ENCODE measurements at regions not wholly inside any gene's neighbourhood (a gene's known extent, or its start where the extent isn't known, plus 50 kb on each side); places are given as distances from the start of the nearest gene placed in this dataset.
"Not testable (repeated sequence)": the region's sequence is repeated elsewhere in the genome, so short reads cannot be mapped to it uniquely, and the experiment has no call there.

GRCh38 chr6:57708061-57708460 lies 390.6 kb downstream of the PRIM2 start:
- H3K9me3 Mint-ChIP-seq (ENCODE audit: unreplicated experiment); H3K36me3 Mint-ChIP-seq (ENCODE audit: insufficient read depth, unreplicated experiment); H3K4me3 Mint-ChIP-seq (ENCODE audit: unreplicated experiment); H3K27me3 Mint-ChIP-seq (ENCODE audit: insufficient read depth, unreplicated experiment); H3K27ac Mint-ChIP-seq (ENCODE audit: low read depth, unreplicated experiment); H3K4me1 Mint-ChIP-seq (ENCODE audit: insufficient read depth, unreplicated experiment); POLR2A ChIA-PET; intact Hi-C loops (cut with micrococcal nuclease); CTCF ChIA-PET; BruUV-seq (replicated peaks): not testable (repeated sequence)
- peak; percentile 2 for DNase-seq (ENCODE audit: unreplicated experiment)

GRCh38 chr6:57722546-57722945 lies 405.1 kb downstream of the PRIM2 start:
- H3K36me3 Mint-ChIP-seq (ENCODE audit: insufficient read depth, unreplicated experiment); BruUV-seq (replicated peaks); intact Hi-C loops (cut with micrococcal nuclease); POLR2A ChIA-PET; H3K4me1 Mint-ChIP-seq (ENCODE audit: insufficient read depth, unreplicated experiment); H3K4me3 Mint-ChIP-seq (ENCODE audit: unreplicated experiment); H3K27me3 Mint-ChIP-seq (ENCODE audit: insufficient read depth, unreplicated experiment); H3K9me3 Mint-ChIP-seq (ENCODE audit: unreplicated experiment); H3K27ac Mint-ChIP-seq (ENCODE audit: low read depth, unreplicated experiment): not testable (repeated sequence)
- peak; percentile 75 for DNase-seq (ENCODE audit: unreplicated experiment)
- CTCF ChIA-PET: interaction anchor here (0.7 kb wide), 1 partner anchor 53 kb away, joined by 3 read pairs; no protein-coding TSS in a partner anchor

- DNase-seq (ENCODE audit: unreplicated experiment); BruUV-seq (replicated peaks); CTCF ChIA-PET; POLR2A ChIA-PET; H3K4me1 Mint-ChIP-seq (ENCODE audit: insufficient read depth, unreplicated experiment); H3K4me3 Mint-ChIP-seq (ENCODE audit: unreplicated experiment); intact Hi-C loops (cut with micrococcal nuclease); H3K27ac Mint-ChIP-seq (ENCODE audit: low read depth, unreplicated experiment); H3K27me3 Mint-ChIP-seq (ENCODE audit: insufficient read depth, unreplicated experiment); H3K36me3 Mint-ChIP-seq (ENCODE audit: insufficient read depth, unreplicated experiment); H3K9me3 Mint-ChIP-seq (ENCODE audit: unreplicated experiment): not testable (repeated sequence)
These were observed 406.5 kb downstream of the PRIM2 start for GRCh38 chr6:57723815-57724401.

- CTCF ChIA-PET; H3K27me3 Mint-ChIP-seq (ENCODE audit: insufficient read depth, unreplicated experiment); POLR2A ChIA-PET; H3K9me3 Mint-ChIP-seq (ENCODE audit: unreplicated experiment); DNase-seq (ENCODE audit: unreplicated experiment); BruUV-seq (replicated peaks); intact Hi-C loops (cut with micrococcal nuclease); H3K36me3 Mint-ChIP-seq (ENCODE audit: insufficient read depth, unreplicated experiment); H3K27ac Mint-ChIP-seq (ENCODE audit: low read depth, unreplicated experiment); H3K4me3 Mint-ChIP-seq (ENCODE audit: unreplicated experiment); H3K4me1 Mint-ChIP-seq (ENCODE audit: insufficient read depth, unreplicated experiment): not testable (repeated sequence)
These were observed 412.0 kb downstream of the PRIM2 start for GRCh38 chr6:57729407-57729806.

GRCh38 chr6:57730726-57731125 lies 413.3 kb downstream of the PRIM2 start:
- intact Hi-C loops (cut with micrococcal nuclease); H3K9me3 Mint-ChIP-seq (ENCODE audit: unreplicated experiment); H3K4me1 Mint-ChIP-seq (ENCODE audit: insufficient read depth, unreplicated experiment); CTCF ChIA-PET; H3K4me3 Mint-ChIP-seq (ENCODE audit: unreplicated experiment); DNase-seq (ENCODE audit: unreplicated experiment); POLR2A ChIA-PET; H3K36me3 Mint-ChIP-seq (ENCODE audit: insufficient read depth, unreplicated experiment); BruUV-seq (replicated peaks); H3K27ac Mint-ChIP-seq (ENCODE audit: low read depth, unreplicated experiment): not testable (repeated sequence)
- peaks cover 13% of the 10 kb centered on the region for H3K27me3 Mint-ChIP-seq (ENCODE audit: insufficient read depth, unreplicated experiment)

GRCh38 chr6:57747716-57748115 lies 430.3 kb downstream of the PRIM2 start:
- intact Hi-C loops (cut with micrococcal nuclease); H3K4me3 Mint-ChIP-seq (ENCODE audit: unreplicated experiment); H3K9me3 Mint-ChIP-seq (ENCODE audit: unreplicated experiment); H3K36me3 Mint-ChIP-seq (ENCODE audit: insufficient read depth, unreplicated experiment); CTCF ChIA-PET; POLR2A ChIA-PET; H3K4me1 Mint-ChIP-seq (ENCODE audit: insufficient read depth, unreplicated experiment); DNase-seq (ENCODE audit: unreplicated experiment); BruUV-seq (replicated peaks); H3K27ac Mint-ChIP-seq (ENCODE audit: low read depth, unreplicated experiment): not testable (repeated sequence)
- H3K27me3 Mint-ChIP-seq (ENCODE audit: insufficient read depth, unreplicated experiment): peaks cover 58% of the 10 kb centered on the region

GRCh38 chr6:57759850-57760249 lies 442.4 kb downstream of the PRIM2 start:
- H3K4me1 Mint-ChIP-seq (ENCODE audit: insufficient read depth, unreplicated experiment); H3K27ac Mint-ChIP-seq (ENCODE audit: low read depth, unreplicated experiment); intact Hi-C loops (cut with micrococcal nuclease); BruUV-seq (replicated peaks); POLR2A ChIA-PET; DNase-seq (ENCODE audit: unreplicated experiment); H3K36me3 Mint-ChIP-seq (ENCODE audit: insufficient read depth, unreplicated experiment); H3K4me3 Mint-ChIP-seq (ENCODE audit: unreplicated experiment); CTCF ChIA-PET; H3K9me3 Mint-ChIP-seq (ENCODE audit: unreplicated experiment): not testable (repeated sequence)
- H3K27me3 Mint-ChIP-seq (ENCODE audit: insufficient read depth, unreplicated experiment): peaks cover 65% of the 10 kb centered on the region

GRCh38 chr6:57792720-57793397 lies 475.4 kb downstream of the PRIM2 start:
- H3K4me3 Mint-ChIP-seq (ENCODE audit: unreplicated experiment); BruUV-seq (replicated peaks); H3K9me3 Mint-ChIP-seq (ENCODE audit: unreplicated experiment); POLR2A ChIA-PET; H3K36me3 Mint-ChIP-seq (ENCODE audit: insufficient read depth, unreplicated experiment); H3K4me1 Mint-ChIP-seq (ENCODE audit: insufficient read depth, unreplicated experiment); DNase-seq (ENCODE audit: unreplicated experiment); H3K27ac Mint-ChIP-seq (ENCODE audit: low read depth, unreplicated experiment); intact Hi-C loops (cut with micrococcal nuclease); CTCF ChIA-PET: not testable (repeated sequence)
- peaks cover 53% of the 10 kb centered on the region for H3K27me3 Mint-ChIP-seq (ENCODE audit: insufficient read depth, unreplicated experiment)

GRCh38 chr6:57793398-57793762 lies 475.9 kb downstream of the PRIM2 start:
- intact Hi-C loops (cut with micrococcal nuclease); DNase-seq (ENCODE audit: unreplicated experiment); H3K27ac Mint-ChIP-seq (ENCODE audit: low read depth, unreplicated experiment); BruUV-seq (replicated peaks); H3K36me3 Mint-ChIP-seq (ENCODE audit: insufficient read depth, unreplicated experiment); H3K4me1 Mint-ChIP-seq (ENCODE audit: insufficient read depth, unreplicated experiment); POLR2A ChIA-PET; H3K4me3 Mint-ChIP-seq (ENCODE audit: unreplicated experiment); H3K9me3 Mint-ChIP-seq (ENCODE audit: unreplicated experiment); CTCF ChIA-PET: not testable (repeated sequence)
- peaks cover 53% of the 10 kb centered on the region for H3K27me3 Mint-ChIP-seq (ENCODE audit: insufficient read depth, unreplicated experiment)
